HG03378 (cell line): ENCODE measurements at regions not wholly inside any gene's neighbourhood (a gene's known extent, or its start where the extent isn't known, plus 50 kb on each side); places are given as distances from the start of the nearest gene placed in this dataset.

ENCODE experiments used
- ATAC-seq: cut with Tn5 transposase; IDR thresholded peaks from one replicate; pipeline ENCODE4 v1.9.1; 2021; ENCODE audit warnings: mild to moderate bottlenecking, moderate library complexity; ENCODE audit not compliant: unreplicated experiment

DNA sequence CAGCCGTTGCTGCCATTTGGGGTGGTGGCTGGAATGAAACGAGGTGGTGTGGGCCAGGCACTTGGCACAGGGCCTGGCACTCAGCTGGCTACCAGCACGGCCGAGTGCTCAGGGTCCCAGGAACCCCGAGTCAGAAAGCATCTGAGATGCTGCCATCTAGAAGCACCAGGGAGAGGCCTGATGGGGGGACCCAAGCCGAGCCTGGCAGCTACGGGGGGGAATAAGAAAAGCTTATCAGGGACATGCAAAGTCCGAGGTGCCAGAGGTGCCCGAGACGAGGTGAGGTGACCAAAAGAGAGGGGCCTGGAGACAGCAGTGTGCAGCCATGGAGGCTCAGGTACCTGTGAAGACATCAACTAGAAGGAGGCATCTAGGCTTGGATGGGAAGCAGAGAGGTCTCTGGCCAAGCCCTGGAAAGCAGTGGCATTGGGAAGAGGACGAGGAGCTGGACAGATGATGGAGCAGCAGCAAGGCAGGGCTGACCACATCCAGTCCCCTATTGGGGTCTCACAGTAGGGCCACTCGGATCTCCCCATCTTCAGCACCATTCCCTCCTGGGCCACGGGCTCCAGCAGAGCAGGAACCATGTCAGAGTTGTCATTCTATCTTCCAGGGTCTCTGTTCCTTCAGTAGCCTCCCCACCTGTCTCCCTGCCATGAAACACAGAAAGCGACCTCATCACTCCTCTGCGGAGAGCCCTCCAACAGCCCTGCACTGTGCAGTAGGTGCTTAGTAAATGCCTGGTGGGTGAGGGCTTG is 59.3 kb upstream of the DIO3 start:
- ATAC-seq = no peak

DNA sequence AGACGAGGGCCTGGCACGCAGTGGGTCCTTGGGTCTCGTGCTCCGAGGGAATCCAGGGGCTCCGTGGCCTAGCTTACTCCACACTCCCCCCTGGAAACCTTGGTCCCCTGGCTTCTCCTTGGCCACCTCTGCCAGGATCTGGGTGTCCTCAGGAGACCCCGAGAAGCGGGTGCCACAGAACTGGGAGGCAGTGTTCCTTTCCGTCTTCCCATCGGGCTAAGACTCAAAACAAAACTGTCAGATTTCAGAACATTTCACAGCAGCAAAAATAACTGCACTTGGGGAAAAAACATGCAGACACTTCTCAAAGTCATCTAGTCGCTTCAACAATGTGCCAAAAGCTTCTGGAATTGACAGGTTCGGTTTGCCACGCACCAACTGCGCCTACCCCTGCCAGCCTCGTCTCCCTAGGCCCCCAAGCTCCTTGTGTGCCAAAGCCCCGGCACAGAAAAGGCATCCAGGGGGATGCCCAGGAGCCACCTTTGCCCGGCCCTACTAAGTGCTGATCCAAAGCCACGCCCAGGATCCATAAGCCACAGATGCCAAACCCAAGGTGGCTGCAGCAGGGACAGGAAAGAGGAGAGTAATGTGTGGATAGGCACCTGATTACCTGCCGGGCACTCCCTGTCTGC is 58.4 kb upstream of the DIO3 start:
- no peak for ATAC-seq

DNA sequence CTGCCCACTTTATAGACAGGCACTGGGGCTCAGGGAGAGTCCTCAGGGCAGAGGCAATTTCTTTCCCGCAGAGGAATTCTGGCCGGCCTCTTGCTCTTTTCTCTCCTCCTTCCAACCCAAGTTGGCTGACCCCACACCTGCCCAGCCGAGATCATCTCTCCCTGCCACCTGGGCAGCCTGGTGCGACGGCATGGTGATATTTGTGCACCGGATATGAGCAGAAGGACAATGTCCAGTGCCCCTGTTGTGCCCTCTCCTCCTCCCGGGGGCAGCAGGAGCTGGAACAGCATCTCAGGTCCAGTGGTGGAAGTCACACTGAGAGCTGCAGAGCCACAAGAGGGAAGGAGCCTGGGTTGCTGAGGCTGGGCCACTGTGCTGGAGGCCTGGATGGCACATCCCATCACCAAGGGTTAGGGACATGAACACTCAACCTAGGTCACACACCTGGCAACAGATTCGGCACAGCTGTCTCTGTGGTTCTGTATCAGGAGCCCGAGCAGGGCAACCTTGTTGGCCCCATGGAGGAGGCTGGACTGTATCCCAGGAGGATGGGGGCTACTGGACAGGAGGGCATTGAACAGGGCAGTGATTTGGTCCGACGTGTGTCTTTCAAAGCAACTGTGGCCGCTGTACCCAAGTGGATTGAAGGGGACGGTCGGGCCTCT is 57.7 kb upstream of the DIO3 start:
- ATAC-seq = no peak

DNA sequence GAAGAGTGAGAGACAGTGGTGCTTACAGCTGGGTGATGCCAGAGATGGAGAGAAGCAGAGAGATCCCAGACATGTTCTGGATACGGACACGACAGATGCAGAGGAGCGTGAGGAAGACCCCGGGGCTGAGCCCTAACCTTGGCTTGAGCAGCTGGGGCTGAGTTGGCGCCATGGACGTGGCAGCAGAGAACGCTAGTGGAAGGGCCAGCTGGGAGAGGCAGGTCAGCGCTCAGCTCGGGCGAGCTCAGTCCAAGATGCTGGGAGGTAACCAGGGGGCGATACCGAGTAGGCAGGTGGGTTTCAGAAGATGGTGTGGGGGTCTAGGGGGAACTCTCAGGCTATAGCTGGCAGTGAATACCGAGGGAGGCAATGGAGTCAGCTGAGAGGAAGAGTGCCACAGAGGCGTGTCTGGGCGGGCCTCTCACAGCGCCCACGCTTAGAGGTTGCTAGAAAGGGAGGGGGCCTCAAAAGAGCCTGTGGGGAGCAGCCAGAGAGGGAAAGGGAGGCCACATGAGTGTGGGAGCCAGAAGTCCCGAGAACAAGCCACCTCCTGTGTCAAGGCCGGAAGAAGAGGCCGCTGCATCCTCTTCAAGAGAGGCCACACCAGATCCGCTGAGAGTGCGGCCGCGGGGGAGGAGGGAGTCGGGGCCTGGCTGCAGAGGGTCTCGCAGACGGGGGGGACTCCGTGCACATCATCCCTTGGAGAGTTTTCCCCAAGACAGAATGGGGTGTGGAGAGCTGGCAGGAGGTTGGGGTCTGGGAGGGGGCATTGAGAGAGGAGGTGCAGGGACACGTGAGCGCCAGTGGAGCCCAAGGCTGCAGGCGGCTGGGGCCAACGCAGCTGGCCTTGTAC is 57.0 kb upstream of the DIO3 start:
- no peak for ATAC-seq

DNA sequence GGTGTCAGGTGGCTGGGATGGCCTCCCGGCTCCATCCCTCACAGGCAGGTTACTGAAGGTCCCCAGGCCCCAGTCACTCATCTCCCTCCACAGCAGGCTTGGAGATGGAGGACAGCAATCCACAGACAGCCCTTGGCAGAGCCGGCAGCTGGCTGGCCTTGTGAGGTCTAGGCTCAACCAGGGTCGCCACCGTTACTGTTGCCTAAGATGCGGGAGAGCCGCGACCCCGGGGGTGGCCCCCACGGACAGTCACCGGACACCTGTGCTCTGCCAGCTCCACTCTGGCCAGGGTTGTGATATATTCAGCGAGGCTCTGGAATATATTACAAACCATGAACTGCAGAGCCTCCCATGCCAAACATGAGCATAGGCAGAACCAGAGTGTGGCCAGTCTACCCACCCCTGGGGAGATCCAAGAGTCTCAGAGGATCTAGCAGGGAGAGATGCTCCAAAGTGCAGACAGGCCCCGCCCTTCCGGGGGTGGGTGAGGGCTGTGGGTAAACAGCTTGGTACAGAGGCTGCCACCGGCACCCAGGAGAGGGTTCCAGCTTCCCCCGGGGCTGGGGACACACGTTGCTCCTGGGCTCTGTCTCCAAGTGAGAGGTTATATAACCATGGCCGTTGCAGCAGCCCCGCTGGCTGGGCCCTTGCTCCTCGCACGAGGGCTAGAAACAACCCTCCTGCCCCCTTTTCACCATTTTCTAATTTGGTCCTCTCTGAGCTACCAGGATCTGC is 55.9 kb upstream of the DIO3 start:
- ATAC-seq = no peak

DNA sequence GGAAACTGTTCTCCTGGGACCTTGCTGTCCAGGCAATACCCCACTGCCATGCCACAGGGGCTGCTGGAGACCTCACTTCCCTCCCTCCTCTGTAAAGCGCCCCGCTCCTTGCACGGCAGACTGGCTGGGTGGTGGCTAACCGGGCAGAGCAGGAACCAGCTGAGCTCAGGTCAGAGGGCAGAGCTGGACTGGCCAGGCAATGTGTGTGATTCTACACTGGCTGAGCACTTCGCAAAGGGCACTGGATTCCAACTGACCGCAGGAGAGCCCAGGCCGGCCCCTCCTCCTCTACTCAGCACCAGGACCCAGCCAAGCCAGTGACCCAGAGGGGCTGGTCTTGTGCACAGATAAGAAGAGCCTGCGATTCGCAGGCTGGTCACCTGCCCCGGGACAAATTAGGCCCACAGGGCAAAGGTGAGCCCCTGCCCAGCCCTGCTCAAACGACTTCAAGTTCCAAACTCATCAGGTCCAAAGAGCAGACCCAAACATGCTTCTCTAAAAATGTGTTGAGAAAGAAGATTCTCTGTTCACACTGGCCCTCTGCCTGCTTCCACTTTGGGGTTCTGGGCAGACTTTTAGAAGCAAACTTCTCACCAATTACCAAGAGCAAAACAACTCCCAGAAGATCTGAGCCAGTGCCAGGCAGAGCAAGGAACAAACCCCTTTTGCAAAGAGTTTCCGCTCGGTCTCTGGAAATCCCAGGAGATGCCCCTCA is 54.9 kb upstream of the DIO3 start:
- ATAC-seq = no peak

DNA sequence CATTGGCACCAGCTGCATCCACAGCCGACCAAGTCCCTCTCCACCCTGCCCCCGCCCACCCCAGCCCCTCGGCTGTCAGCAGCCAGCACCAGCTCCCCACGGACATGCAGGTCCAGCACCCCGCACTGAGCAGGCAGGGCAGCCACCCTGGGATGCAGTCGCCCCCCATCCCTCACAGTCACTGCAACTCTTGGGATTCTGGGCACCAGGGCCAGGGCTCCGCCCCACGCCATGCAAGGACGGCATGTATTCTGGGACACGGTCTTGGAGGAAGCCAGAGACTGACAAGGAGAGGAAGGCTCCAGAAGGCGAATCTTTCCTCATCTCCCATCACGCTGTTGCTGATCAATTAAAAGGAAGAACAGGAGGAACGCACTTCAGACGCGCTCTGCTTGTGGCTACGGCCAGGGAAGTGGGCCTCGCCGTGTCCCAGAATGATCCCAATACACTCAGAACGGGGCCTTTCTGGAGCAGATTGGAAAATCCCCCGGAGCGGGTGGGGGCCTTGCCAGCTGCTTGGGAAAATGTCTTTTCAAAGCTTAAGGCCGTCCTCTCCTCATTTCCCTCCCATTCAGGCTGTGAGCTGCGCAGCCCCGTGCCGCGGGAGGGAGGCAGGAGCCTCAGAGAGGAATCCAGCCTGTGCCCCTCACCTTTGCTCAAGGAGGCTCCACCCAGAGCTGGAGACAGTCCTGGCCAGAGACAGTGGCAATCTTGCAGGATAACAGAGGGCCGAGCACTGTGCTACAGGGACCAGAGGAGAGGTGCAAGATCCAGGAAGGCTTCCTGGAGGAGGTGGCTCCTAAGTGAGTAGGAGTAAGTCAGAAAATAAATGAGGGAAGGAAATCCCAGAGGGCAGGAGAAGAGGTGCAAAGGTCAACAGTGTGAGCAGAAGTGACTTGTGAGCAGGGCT is 54.1 kb upstream of the DIO3 start:
- no peak for ATAC-seq

DNA sequence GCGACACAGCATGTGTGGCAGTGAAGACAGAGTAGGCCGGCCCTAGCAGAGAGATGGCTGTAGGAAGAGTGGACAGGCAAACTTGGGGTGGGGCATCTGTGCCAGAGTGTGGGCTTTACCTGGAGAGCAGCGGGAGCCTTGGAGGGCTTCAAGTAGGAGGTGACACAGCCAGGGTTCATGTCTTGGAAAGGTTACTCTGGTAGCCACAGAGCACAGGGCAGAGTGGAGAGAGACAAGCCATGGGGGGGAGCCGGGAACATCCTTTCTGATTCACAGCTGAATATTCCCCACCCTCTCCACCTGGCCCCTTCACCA is 53.5 kb upstream of the DIO3 start:
- no peak for ATAC-seq

DNA sequence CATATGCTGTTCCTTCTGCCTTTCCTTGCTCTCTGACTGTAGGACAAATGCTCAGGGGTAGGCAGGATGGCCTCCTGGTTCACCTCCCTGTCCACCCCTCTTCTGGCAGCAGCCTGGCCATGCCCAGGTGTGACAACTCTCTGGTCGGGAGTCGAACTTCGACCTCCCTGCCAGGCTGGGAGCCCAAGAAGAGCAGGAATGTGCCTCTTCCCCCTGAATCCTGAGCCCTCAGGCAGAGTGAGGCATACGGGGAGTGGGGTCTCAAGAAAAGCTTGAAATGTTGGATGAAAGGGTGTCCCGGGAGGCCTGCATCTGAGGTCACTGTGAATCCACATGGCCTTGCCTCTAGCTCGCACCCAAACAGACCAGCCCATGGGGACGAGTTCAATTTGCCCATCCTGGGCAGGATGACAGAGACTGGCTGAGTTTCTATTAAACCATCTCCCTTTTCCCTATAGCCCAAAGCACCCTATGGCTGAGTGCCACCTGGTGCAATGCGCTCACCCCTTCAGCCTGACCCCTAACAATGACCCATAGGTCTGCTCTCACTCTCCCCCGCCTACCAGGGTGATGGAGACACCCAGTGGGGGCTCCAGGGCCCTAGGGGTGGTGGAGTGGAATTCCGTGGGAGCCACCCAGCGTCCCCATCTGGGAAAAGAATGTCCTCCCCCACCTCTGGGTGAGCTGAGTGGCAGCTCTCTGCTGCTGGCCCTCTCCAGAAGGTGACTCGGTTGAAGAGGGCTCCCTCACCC is 52.9 kb upstream of the DIO3 start:
- ATAC-seq = no peak

DNA sequence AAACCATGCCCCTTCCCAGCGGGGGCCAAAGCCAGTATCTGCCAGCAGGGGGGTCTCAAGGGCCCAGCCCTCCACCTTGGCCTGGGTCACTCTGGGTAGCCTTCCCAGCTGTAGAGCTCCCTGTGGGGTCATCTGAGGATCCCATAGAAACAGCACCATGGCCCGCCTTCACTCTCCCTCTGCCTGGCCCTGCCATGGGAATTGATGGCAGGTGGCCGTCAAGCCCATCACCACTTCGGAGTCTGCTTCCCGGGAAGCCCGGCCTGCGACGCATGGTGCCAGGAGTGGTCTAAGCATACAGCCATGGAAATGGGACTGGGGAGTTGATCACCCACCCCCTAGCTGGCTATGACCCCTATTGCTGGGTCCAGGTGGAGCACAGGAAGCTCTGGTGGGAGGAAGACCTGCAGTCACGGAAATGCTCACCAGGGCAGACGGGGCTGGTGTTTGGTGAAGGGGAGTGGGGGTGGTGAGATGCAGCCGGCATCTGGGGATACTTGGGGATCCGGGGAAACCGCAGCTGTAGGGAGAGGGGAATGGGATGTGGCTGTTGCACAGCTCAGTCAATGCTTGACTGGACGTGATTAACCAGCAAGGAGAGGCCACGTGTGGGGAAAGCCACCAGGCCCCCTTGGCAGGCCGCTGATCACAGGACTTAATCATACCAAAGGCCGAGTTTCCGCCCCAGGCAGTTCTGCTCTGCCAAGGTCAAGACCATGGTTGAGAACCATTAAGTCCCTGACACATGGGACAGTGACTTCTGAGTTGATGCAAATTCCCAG is 52.2 kb upstream of the DIO3 start:
- no peak for ATAC-seq

DNA sequence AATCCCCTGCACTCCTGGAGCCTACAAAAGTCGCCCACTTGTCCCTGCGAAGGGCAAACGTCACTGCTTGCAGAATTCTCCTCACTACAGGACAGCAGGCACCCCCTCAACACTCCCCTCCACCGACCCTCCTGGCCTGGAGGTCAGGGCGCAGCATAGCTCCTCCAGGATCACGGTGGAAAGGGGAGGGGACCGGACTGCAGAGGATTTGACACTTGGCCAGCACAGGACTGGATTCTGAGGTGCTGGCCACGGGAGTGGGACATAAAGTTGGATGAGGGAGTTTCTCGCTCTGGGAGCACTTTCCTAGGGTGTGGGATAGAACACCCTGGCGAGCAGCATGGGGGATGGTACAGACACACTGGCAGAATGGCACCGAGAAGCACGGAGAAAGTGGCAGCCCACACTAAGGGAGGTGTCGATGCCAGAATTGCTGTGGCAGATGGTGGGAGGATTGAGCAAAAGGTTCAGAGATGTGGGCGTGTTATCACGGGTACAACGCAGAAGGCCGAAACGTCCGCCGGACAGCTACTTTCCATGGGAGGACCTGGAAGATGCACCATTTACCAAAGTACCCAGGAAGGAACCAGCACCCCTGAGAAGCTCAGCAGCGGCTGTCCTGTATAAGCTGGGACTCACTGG is 51.4 kb upstream of the DIO3 start:
- ATAC-seq = no peak

DNA sequence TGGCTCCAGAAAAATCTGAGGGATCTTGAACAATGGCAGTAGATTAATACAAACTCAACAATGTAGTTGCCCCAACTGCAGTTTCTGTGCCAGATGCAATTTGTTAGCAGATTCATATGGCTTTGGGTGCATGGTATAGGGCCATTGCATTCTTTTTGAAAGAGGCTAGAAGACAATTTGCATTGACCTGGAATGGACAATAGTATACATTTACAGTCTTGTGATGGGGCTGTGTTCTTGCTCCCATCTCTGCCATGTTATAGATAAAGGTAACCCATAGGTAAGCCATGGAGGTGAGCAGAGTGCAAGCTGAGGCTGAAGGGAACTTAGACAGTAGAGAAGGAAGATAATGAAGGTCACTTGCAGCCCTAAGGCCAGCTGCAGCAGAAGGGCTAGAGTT is 50.1 kb upstream of the DIO3 start:
- no peak for ATAC-seq
